ENCODE measurements at regions not wholly inside any gene's neighbourhood (a gene's known extent, or its start where the extent isn't known, plus 50 kb on each side); places are given as distances from the start of the nearest gene placed in this dataset.

- Histone ChIP-seq H3K9me3 (replicated peaks) (no peaks in the 10 kb centered on the region), H3K27ac (no peak overlapping the region), H3K4me3 (no peak overlapping the region), H3K36me3 (no peaks in the 10 kb centered on the region), H3K4me1 (peaks cover 5% of the 10 kb centered on the region), H3K27me3 (no peaks in the 10 kb centered on the region)
- no peak for DNase-seq
These were observed 51.7 kb upstream of the RCN1 start for GRCh38 chr11:32039149-32039548.

GRCh38 chr11:32034680-32035079 is 56.2 kb upstream of the RCN1 start:
- Histone ChIP-seq H3K9me3 (replicated peaks) (no peaks in the 10 kb centered on the region), H3K36me3 (no peaks in the 10 kb centered on the region), H3K27ac (no peak overlapping the region), H3K4me1 (no peaks in the 10 kb centered on the region), H3K27me3 (no peaks in the 10 kb centered on the region), H3K4me3 (no peak overlapping the region)
- no peak for DNase-seq

- H3K4me1 ChIP-seq = no peaks in the 10 kb centered on the region
- DNase-seq = no peak
- no peaks in the 10 kb centered on the region for H3K36me3 ChIP-seq
- H3K27ac ChIP-seq = no peak overlapping the region
- H3K4me3 ChIP-seq = no peak overlapping the region
- H3K9me3 ChIP-seq (replicated peaks) = no peaks in the 10 kb centered on the region
- H3K27me3 ChIP-seq = no peaks in the 10 kb centered on the region
These were observed 56.7 kb upstream of the RCN1 start for GRCh38 chr11:32034149-32034548.

GRCh38 chr11:32033491-32033890 is 57.4 kb upstream of the RCN1 start:
- no peaks in the 10 kb centered on the region for H3K4me1 ChIP-seq
- DNase-seq = no peak
- H3K27me3 ChIP-seq = no peaks in the 10 kb centered on the region
- H3K4me3 ChIP-seq = no peak overlapping the region
- H3K27ac ChIP-seq = no peak overlapping the region
- H3K9me3 ChIP-seq (replicated peaks) = no peaks in the 10 kb centered on the region
- H3K36me3 ChIP-seq = no peaks in the 10 kb centered on the region

GRCh38 chr11:32033067-32033466 is 57.8 kb upstream of the RCN1 start:
- H3K36me3 ChIP-seq = no peaks in the 10 kb centered on the region
- no peaks in the 10 kb centered on the region for H3K4me1 ChIP-seq
- no peak overlapping the region for H3K27ac ChIP-seq
- no peak for DNase-seq
- no peaks in the 10 kb centered on the region for H3K9me3 ChIP-seq (replicated peaks)
- H3K27me3 ChIP-seq = no peaks in the 10 kb centered on the region
- H3K4me3 ChIP-seq = no peak overlapping the region

GRCh38 chr11:32032478-32032877 is 58.4 kb upstream of the RCN1 start:
- Histone ChIP-seq H3K4me3 (no peak overlapping the region), H3K9me3 (replicated peaks) (no peaks in the 10 kb centered on the region), H3K27ac (no peak overlapping the region), H3K36me3 (no peaks in the 10 kb centered on the region), H3K4me1 (no peaks in the 10 kb centered on the region), H3K27me3 (no peaks in the 10 kb centered on the region)
- no peak for DNase-seq

GRCh38 chr11:32032052-32032451 is 58.8 kb upstream of the RCN1 start:
- Histone ChIP-seq H3K36me3 (no peaks in the 10 kb centered on the region), H3K27ac (no peak overlapping the region), H3K4me1 (no peaks in the 10 kb centered on the region), H3K27me3 (no peaks in the 10 kb centered on the region), H3K4me3 (no peak overlapping the region), H3K9me3 (replicated peaks) (no peaks in the 10 kb centered on the region)
- no peak for DNase-seq

GRCh38 chr11:32030875-32031503 is 59.9 kb upstream of the RCN1 start:
- H3K9me3 ChIP-seq (replicated peaks) = no peaks in the 10 kb centered on the region
- no peak for DNase-seq
- no peak overlapping the region for H3K27ac ChIP-seq
- H3K4me1 ChIP-seq = no peaks in the 10 kb centered on the region
- H3K4me3 ChIP-seq = no peak overlapping the region
- H3K27me3 ChIP-seq = no peaks in the 10 kb centered on the region
- H3K36me3 ChIP-seq = no peaks in the 10 kb centered on the region

GRCh38 chr11:32029721-32030120 is 61.2 kb upstream of the RCN1 start:
- no peaks in the 10 kb centered on the region for H3K9me3 ChIP-seq (replicated peaks)
- no peak for DNase-seq
- no peak overlapping the region for H3K27ac ChIP-seq
- H3K27me3 ChIP-seq = no peaks in the 10 kb centered on the region
- H3K4me1 ChIP-seq = no peaks in the 10 kb centered on the region
- no peak overlapping the region for H3K4me3 ChIP-seq
- H3K36me3 ChIP-seq = no peaks in the 10 kb centered on the region

GRCh38 chr11:32028201-32028600 is 62.7 kb upstream of the RCN1 start:
- no peaks in the 10 kb centered on the region for H3K36me3 ChIP-seq
- no peaks in the 10 kb centered on the region for H3K9me3 ChIP-seq (replicated peaks)
- no peaks in the 10 kb centered on the region for H3K27me3 ChIP-seq
- H3K4me3 ChIP-seq = no peak overlapping the region
- no peaks in the 10 kb centered on the region for H3K4me1 ChIP-seq
- H3K27ac ChIP-seq = no peak overlapping the region
- DNase-seq = no peak

GRCh38 chr11:32026766-32027165 is 64.1 kb upstream of the RCN1 start:
- no peak for DNase-seq
- H3K4me3 ChIP-seq = no peak overlapping the region
- H3K36me3 ChIP-seq = no peaks in the 10 kb centered on the region
- H3K9me3 ChIP-seq (replicated peaks) = no peaks in the 10 kb centered on the region
- no peaks in the 10 kb centered on the region for H3K4me1 ChIP-seq
- H3K27me3 ChIP-seq = no peaks in the 10 kb centered on the region
- H3K27ac ChIP-seq = no peak overlapping the region

GRCh38 chr11:32024948-32025347 is 65.9 kb upstream of the RCN1 start:
- H3K27ac ChIP-seq = no peak overlapping the region
- no peaks in the 10 kb centered on the region for H3K36me3 ChIP-seq
- no peak for DNase-seq
- no peak overlapping the region for H3K4me3 ChIP-seq
- no peaks in the 10 kb centered on the region for H3K9me3 ChIP-seq (replicated peaks)
- H3K27me3 ChIP-seq = no peaks in the 10 kb centered on the region
- no peaks in the 10 kb centered on the region for H3K4me1 ChIP-seq

GRCh38 chr11:32023370-32024305 is 67.2 kb upstream of the RCN1 start:
- no peaks in the 10 kb centered on the region for H3K4me1 ChIP-seq
- H3K9me3 ChIP-seq (replicated peaks) = no peaks in the 10 kb centered on the region
- H3K4me3 ChIP-seq = no peak overlapping the region
- H3K27me3 ChIP-seq = no peaks in the 10 kb centered on the region
- no peak for DNase-seq
- H3K27ac ChIP-seq = no peak overlapping the region
- no peaks in the 10 kb centered on the region for H3K36me3 ChIP-seq

- Histone ChIP-seq H3K4me3 (no peak overlapping the region), H3K27ac (no peak overlapping the region), H3K9me3 (replicated peaks) (no peaks in the 10 kb centered on the region), H3K36me3 (no peaks in the 10 kb centered on the region), H3K27me3 (no peaks in the 10 kb centered on the region), H3K4me1 (no peaks in the 10 kb centered on the region)
- DNase-seq = no peak
These were observed 72.2 kb upstream of the RCN1 start for GRCh38 chr11:32018672-32019071.

GRCh38 chr11:32016111-32016510 is 74.8 kb upstream of the RCN1 start:
- Histone ChIP-seq H3K27me3 (no peaks in the 10 kb centered on the region), H3K27ac (no peak overlapping the region), H3K36me3 (no peaks in the 10 kb centered on the region), H3K4me1 (no peaks in the 10 kb centered on the region), H3K4me3 (no peak overlapping the region), H3K9me3 (replicated peaks) (no peaks in the 10 kb centered on the region)
- no peak for DNase-seq

GRCh38 chr11:32015427-32015826 is 75.4 kb upstream of the RCN1 start:
- H3K4me3 ChIP-seq = no peak overlapping the region
- H3K4me1 ChIP-seq = no peaks in the 10 kb centered on the region
- no peak for DNase-seq
- no peaks in the 10 kb centered on the region for H3K36me3 ChIP-seq
- H3K27me3 ChIP-seq = no peaks in the 10 kb centered on the region
- H3K27ac ChIP-seq = no peak overlapping the region
- no peaks in the 10 kb centered on the region for H3K9me3 ChIP-seq (replicated peaks)
